MG63 (cell line): ENCODE measurements at regions not wholly inside any gene's neighbourhood (a gene's known extent, or its start where the extent isn't known, plus 50 kb on each side); places are given as distances from the start of the nearest gene placed in this dataset.
A peak's percentile ranks its signal among the peaks of the same experiment; 100 is the strongest.

ENCODE experiments used
- DNase-seq: peaks from one replicate; pipeline ENCODE4 v3.0.0-alpha.2; 2020
- H3K27me3 ChIP-seq: fragments of 250-450 bp; sonication (Bioruptor Pico); 2 replicates; pipeline ENCODE4 v1.5.1; 2020; ENCODE audit warnings: mild to moderate bottlenecking, moderate library complexity
- H3K36me3 ChIP-seq: fragments of 250-450 bp; sonication (Bioruptor Pico); 2 replicates; pipeline ENCODE4 v1.5.1; 2020; ENCODE audit warnings: mild to moderate bottlenecking, moderate library complexity
- H3K4me3 ChIP-seq: fragments of 250-450 bp; sonication (Bioruptor Pico); 2 replicates; pipeline ENCODE4 v1.5.1; 2020; ENCODE audit warnings: mild to moderate bottlenecking, moderate library complexity
- H3K9me3 ChIP-seq: fragments of 250-450 bp; sonication (Bioruptor Pico); 2 replicates; pipeline ENCODE4 v1.5.1; 2020; ENCODE audit warnings: mild to moderate bottlenecking, moderate library complexity

GRCh38 chr1:185514311-185514710 lies 197.3 kb upstream of the IVNS1ABP start:
- Histone ChIP-seq H3K36me3 (no peaks in the 10 kb centered on the region), H3K9me3 (peaks cover 15% of the 10 kb centered on the region)
- no peak for DNase-seq

GRCh38 chr1:185512442-185512841 lies 195.4 kb upstream of the IVNS1ABP start:
- Histone ChIP-seq H3K36me3 (no peaks in the 10 kb centered on the region), H3K4me3 (no peak overlapping the region), H3K27me3 (no peaks in the 10 kb centered on the region), H3K9me3 (peaks cover 4% of the 10 kb centered on the region)
- no peak for DNase-seq

More at GRCh38 chr1:185514311-185514710, 197.3 kb upstream of the IVNS1ABP start:
- Histone ChIP-seq H3K4me3 (no peak overlapping the region), H3K27me3 (no peaks in the 10 kb centered on the region)

DNA sequence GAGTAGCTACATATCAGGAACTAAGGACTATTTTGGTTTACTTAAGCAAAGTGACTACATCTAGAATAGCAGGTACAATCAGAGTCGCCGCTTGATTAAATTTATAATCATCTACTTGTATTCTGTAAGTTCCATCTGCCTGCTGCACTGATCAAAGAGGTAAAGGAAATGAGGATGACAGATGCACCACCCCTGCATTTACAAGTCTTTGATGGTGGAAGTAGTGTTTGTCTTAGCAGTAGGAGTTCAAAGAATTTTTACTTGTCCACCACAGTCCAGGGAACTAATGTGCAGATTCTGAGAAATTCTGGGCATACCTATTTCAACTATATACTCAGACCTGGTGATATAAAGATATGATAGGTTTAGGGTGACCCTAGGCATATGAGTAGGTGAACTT lies 184.1 kb upstream of the IVNS1ABP start:
- no peak for DNase-seq
- Histone ChIP-seq H3K36me3 (no peaks in the 10 kb centered on the region), H3K27me3 (no peaks in the 10 kb centered on the region), H3K9me3 (no peaks in the 10 kb centered on the region; the same call in 1 of the 2 replicates), H3K4me3 (no peak overlapping the region)

DNA sequence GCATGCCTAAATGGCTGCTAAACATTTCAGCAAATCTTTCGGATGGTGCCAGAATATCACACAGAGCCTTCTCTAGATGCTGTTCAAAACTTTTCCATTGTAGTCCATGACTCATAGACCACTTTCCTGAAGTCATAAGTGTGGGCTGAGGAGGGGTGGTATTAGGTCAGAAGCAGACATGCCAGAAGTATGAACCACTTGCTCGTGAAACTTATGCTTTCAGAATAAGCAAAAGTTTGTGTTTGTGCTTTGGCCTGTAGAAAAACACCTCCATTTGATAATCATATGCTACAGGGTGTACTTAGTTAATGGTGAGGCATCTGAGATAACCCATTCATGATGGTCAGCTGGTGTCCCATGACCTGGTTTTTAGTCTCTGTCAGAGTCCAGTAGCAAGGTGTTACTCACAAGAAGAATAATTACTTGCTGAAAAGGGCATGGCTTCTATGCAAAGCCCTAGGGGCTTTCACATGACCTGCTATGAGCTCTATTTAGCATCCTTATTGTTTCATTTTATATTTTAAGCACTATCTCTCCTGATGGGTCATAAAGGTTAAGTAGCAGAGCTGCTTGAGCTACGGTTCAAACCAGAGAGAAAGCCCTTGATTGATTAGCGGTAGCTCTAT lies 183.1 kb upstream of the IVNS1ABP start:
- Histone ChIP-seq H3K4me3 (no peak overlapping the region), H3K27me3 (no peaks in the 10 kb centered on the region), H3K9me3 (no peaks in the 10 kb centered on the region), H3K36me3 (no peaks in the 10 kb centered on the region)
- DNase-seq, result peak; percentile 29

DNA sequence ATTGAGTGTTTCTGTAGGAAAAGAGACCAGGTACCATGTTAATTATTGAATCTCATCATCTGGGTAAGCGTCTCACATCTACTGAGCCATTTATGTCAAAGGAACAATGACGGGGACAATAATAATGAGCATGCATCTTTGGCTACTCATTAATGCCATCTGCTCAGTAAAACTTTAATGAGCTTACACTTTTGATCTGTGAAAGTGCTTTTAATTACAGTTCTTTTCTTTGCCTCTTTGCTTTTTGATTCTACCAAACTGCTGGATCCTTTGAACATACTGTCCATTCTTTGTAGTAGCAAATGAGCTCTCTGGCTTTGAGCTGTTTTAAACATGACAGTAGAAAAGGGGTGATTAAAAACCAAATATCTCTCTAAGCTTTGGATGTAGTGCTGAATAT lies 181.2 kb upstream of the IVNS1ABP start:
- Histone ChIP-seq H3K27me3 (no peaks in the 10 kb centered on the region), H3K4me3 (no peak overlapping the region), H3K9me3 (no peaks in the 10 kb centered on the region), H3K36me3 (no peaks in the 10 kb centered on the region)
- no peak for DNase-seq

DNA sequence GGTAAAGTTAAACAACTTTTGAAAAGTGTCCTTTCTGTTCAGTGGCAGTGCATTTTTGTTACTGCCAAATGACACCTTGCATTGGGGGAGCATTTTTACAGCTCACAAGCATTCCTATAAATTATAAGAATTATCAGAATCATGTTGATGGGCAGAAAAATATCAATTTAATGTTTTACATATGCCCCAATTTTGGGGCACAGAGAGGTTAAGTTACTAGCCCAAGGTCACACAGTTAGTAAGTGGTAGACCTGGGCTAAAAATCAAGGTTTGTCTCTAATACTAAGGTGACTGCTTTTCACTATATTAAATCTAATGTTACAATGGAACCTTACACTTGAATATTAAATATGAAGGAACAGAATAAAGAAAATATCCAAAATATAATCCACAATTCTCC lies 180.1 kb upstream of the IVNS1ABP start:
- Histone ChIP-seq H3K4me3 (no peak overlapping the region), H3K27me3 (no peaks in the 10 kb centered on the region), H3K36me3 (no peaks in the 10 kb centered on the region), H3K9me3 (no peaks in the 10 kb centered on the region)
- no peak for DNase-seq

- Histone ChIP-seq H3K27me3 (no peaks in the 10 kb centered on the region), H3K4me3 (no peak overlapping the region), H3K36me3 (no peaks in the 10 kb centered on the region), H3K9me3 (no peaks in the 10 kb centered on the region)
- DNase-seq, result no peak
These were observed 178.9 kb upstream of the IVNS1ABP start for GRCh38 chr1:185495898-185496297.

GRCh38 chr1:185495007-185495406 lies 178.0 kb upstream of the IVNS1ABP start:
- Histone ChIP-seq H3K27me3 (no peaks in the 10 kb centered on the region), H3K36me3 (no peaks in the 10 kb centered on the region), H3K9me3 (no peaks in the 10 kb centered on the region), H3K4me3 (no peak overlapping the region)
- DNase-seq, result no peak

DNA sequence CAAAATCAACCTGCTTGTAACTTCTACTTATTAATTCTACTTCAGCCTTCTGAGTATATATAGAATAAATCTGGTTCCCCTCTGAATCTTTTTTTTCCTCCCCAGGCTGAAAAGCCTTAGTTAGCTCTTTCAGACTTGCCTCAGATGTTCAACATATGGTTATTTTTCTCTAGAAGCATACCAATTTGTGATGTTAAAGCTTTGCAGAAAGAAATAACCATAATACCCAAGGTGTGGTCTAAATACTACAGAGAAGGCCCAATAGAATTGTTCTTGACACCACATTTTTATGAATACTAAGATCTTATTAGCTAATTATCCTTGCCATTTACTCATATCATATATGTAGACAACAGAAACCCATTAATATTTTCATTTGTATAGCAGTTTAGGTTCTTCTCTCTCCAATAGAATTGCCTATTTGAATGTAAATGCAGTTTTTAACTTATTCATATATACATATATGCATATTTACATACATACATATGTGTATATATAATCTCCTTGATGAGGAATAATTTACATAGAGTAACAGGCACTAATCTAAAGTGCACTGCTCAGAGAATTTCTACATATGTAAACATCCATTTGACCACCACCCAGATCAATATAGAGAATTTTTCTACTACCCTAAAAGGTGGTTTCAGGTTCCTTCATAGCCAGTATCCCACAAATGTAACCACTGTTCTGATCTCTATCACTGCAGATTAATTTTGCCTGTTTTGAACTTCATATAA lies 175.2 kb upstream of the IVNS1ABP start:
- no peaks in the 10 kb centered on the region for H3K27me3 ChIP-seq
- no peak for DNase-seq
- H3K36me3 ChIP-seq, result no peaks in the 10 kb centered on the region
- H3K9me3 ChIP-seq, result no peaks in the 10 kb centered on the region
- H3K4me3 ChIP-seq, result no peak overlapping the region

DNA sequence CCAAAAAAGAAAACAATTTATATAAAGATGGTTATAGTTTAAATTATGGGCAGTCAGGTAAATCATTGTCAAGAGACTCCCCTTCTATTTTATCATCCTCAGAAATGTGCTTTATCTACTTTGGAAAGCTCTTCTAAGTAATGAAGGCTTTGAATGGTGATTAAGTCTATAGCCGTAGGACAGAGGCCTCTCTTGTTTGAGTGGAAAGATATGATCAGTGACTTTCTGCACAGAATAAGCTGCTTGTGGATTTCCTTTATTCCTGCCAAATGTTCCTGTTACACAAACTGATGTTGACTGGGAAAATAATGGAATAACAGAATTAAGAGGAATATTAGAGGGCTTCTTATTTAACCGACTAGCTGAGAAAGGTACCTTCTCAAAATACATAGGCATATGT lies 174.6 kb upstream of the IVNS1ABP start:
- no peaks in the 10 kb centered on the region for H3K27me3 ChIP-seq
- H3K9me3 ChIP-seq, result no peaks in the 10 kb centered on the region
- no peaks in the 10 kb centered on the region for H3K36me3 ChIP-seq
- no peak overlapping the region for H3K4me3 ChIP-seq
- no peak for DNase-seq

- Histone ChIP-seq H3K4me3 (no peak overlapping the region), H3K36me3 (no peaks in the 10 kb centered on the region), H3K27me3 (no peaks in the 10 kb centered on the region), H3K9me3 (no peaks in the 10 kb centered on the region)
- DNase-seq, result no peak
These were observed 173.9 kb upstream of the IVNS1ABP start for GRCh38 chr1:185490924-185491323.

GRCh38 chr1:185489406-185489805 lies 172.4 kb upstream of the IVNS1ABP start:
- Histone ChIP-seq H3K9me3 (no peaks in the 10 kb centered on the region), H3K36me3 (no peaks in the 10 kb centered on the region), H3K27me3 (no peaks in the 10 kb centered on the region), H3K4me3 (no peak overlapping the region)
- no peak for DNase-seq

- no peak overlapping the region for H3K4me3 ChIP-seq
- H3K36me3 ChIP-seq, result no peaks in the 10 kb centered on the region
- H3K27me3 ChIP-seq, result no peaks in the 10 kb centered on the region
- no peaks in the 10 kb centered on the region for H3K9me3 ChIP-seq
- DNase-seq, result no peak
These were observed 171.8 kb upstream of the IVNS1ABP start for GRCh38 chr1:185488808-185489207.

- H3K9me3 ChIP-seq, result no peaks in the 10 kb centered on the region
- DNase-seq, result no peak
- no peaks in the 10 kb centered on the region for H3K27me3 ChIP-seq
- no peaks in the 10 kb centered on the region for H3K36me3 ChIP-seq
- H3K4me3 ChIP-seq, result no peak overlapping the region
These were observed 170.9 kb upstream of the IVNS1ABP start for GRCh38 chr1:185487936-185488335.

DNA sequence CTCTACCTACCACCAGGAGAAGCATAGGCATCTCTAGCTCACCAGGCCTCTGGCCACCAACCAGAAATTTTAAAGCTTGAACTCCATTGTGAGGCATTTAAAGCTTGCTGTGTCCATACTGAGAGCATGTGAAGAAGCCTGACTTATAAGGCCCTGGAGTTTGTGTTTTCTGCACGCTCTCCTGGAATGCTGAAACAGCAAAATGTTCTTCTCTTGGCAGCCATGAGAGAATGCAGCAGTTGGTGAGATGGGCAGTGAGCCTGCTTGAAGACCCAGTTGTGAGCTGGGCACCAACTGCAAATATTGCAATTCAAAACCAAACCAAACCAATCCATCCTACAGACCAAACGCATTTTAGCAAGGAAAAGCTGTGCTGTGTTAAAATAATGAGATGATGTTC lies 170.0 kb upstream of the IVNS1ABP start:
- Histone ChIP-seq H3K9me3 (no peaks in the 10 kb centered on the region), H3K36me3 (no peaks in the 10 kb centered on the region), H3K27me3 (no peaks in the 10 kb centered on the region), H3K4me3 (no peak overlapping the region)
- no peak for DNase-seq

DNA sequence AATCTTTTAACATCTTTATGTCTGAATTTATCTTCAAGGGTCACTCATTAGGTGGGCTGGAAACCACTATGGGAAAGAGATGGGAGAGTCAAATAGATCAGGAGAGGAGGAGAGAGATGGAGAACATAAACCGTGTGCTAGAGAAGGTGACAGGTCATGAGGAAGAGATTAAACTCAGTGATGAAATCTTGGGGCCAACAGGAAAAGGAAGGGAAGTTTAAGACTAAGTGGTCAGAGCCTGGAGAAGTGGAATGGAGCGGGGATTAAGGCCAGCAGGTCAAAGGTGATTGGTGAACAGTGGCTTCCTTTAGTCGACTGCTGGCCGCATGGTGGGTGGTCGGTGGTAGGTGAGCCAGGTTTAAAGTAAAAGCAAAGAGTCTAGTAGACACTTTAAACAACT lies 169.3 kb upstream of the IVNS1ABP start:
- H3K27me3 ChIP-seq, result no peaks in the 10 kb centered on the region
- H3K36me3 ChIP-seq, result no peaks in the 10 kb centered on the region
- DNase-seq, result no peak
- no peak overlapping the region for H3K4me3 ChIP-seq
- no peaks in the 10 kb centered on the region for H3K9me3 ChIP-seq

- no peaks in the 10 kb centered on the region for H3K36me3 ChIP-seq
- H3K9me3 ChIP-seq, result no peaks in the 10 kb centered on the region
- DNase-seq, result peak; percentile 16
- H3K27me3 ChIP-seq, result no peaks in the 10 kb centered on the region
- H3K4me3 ChIP-seq, result no peak overlapping the region
These were observed 166.8 kb upstream of the IVNS1ABP start for GRCh38 chr1:185483664-185484450.
